HL-60/S4 treated with retinoic acid at 250 ng/mL for 4 days and 3 days (cell line): ENCODE measurements at regions not wholly inside any gene's neighbourhood (a gene's known extent, or its start where the extent isn't known, plus 50 kb on each side); places are given as distances from the start of the nearest gene placed in this dataset.
"Not testable (repeated sequence)": the region's sequence is repeated elsewhere in the genome, so short reads cannot be mapped to it uniquely, and the experiment has no call there.

ENCODE experiments used
- in situ Hi-C: fragments of 300-500 bp; cut with MboI; formaldehyde crosslinking; loops from 2 replicates; pipeline ENCODE4 v1.7.0; 2022; ENCODE audit warnings: low sequenced_read_pairs

DNA sequence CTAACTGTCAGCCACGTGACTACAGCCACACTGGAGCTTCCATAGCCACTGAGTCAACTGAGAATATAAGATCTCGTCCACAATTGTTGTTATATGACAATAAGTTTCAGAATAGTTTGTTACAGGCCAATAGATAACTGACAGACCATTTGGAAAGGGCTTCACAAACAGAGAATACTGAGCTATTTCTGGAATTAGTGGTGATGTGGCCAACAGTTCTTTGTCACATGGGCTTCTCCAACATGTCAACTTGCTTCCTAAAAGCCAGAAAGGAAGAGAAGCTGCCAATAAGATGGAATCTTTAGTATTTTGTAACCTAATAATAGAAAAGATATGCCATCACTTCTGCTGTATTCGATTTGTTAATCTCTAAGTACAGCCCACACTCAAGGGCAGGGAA, 1220.4 kb downstream of the CDH8 start:
- in situ Hi-C loops, result no loop called here

DNA sequence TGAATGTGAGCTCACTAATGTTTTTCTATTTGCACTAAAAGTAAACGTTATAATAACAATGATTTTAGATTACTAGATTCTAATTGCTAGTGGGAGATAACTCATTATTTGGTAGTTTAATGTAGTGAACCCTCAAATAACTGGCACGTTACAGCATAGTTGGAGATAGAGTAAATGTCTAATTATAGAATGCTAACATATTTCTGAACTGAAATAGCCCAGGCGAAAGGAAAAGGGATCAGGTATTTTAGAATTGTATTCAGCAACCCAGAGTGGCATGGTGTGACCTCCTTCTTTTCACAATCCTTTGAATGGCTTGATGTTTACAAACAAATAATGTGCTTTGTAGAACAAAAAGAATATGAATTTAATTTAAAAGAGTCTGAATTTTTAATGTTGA, 1221.2 kb downstream of the CDH8 start:
- in situ Hi-C loops, result no loop called here

DNA sequence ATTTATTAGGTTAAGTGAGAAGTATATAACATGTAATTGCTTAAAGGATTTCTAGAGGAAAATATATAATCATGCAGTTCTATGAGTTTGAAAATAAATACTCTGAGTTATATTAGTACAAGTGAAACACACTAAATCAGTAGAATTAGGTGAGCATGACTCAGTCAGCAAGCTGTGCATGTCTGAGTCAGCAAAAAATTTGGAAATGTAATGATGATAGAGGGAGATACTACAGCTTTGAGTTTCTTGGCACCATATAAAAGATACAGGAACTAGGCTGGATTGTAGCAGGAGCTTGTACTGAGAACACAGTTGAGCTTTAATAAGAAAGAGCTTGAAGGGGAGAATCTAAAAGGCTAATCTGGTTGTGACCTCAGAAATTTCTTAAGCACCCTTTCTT, 1224.6 kb downstream of the CDH8 start:
- in situ Hi-C loops, result no loop called here

DNA sequence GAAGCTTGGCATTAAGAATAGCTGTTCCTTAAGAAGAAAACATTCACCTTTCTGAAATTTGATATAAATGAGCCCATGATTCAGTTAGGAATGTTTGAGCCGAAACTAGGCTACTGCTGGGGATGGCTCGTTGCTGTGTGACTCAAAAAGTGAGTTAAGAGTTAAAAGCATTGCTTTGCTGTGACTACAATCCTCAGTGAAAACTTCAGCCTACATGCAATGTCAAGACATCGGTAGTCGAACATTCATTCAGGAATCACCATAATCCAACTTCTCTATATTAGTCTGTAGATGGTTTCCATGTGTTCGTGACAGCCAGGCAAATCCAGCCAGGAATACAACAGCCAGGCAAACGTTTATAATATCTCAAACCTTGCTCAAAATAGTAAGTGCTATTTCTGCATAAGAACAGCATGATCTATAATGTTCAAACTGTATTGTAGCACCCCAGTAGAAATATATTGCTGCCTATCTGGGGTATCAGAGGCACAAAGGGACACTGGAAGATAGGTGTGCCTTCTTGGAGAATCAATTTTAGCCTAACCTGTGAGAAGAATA, 1225.1 kb downstream of the CDH8 start:
- in situ Hi-C loops, result no loop called here

DNA sequence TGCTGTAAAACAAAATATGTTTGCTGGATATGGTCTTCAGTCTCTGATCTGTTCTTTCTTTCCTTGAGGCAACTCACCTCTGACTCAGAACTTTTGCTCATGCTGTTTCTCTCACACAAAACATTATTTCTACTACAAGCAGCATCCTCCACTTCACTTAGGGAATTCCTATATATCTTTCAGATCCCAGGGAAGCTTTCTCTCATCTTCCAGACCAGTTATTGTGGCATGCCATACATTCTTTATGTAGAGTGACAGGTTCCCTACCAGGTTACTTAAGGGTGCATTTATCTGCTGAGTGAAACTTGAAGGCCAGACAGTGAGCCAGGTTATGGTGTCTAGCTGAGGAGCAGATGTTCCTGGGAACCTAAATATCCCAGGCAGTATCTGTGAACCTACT, 1226.0 kb downstream of the CDH8 start:
- in situ Hi-C loops, result no loop called here

GRCh38 chr16:60792437-60792836, 1243.8 kb downstream of the CDH8 start:
- in situ Hi-C loops, result no loop called here

GRCh38 chr16:60788631-60789030, 1247.6 kb downstream of the CDH8 start:
- in situ Hi-C loops, result no loop called here

DNA sequence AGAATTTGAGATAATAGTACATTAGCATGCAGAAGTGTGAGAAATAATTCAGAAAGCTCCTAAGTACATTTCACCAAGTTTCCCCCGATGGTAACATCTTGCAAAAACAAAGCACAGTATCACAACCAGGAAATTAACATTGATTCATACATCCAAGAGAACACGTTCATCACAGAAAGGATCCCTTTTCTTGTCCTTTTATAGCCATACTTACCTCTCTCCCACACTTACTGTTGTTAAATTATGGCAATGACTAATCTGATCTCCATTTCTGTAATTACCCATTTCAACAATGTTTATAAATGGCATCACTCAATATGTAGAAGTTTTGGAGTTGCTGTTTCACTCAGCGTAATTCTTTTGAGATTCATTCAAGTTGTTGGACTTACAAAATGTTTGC, 1260.0 kb downstream of the CDH8 start:
- in situ Hi-C loops, result no loop called here

DNA sequence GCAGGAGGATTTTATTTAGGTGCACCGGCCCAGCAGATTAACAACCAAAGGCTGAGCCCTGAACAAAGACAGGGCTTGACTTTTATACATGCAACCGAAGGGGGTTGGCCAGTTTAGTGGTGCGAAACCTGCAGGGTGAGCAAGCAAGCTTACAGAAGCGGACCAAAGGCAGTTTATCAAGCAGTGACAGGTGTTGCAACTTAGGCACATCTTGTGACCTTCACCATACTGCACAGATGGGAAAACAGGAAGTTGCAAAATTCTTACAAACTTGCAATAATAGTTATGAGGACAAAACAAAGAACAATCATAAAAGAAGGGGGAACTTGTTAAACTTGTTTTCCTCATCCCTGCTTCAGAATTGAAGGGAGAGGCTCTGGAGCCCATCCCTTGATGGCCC, 1265.1 kb downstream of the CDH8 start:
- in situ Hi-C loops, result no loop called here

DNA sequence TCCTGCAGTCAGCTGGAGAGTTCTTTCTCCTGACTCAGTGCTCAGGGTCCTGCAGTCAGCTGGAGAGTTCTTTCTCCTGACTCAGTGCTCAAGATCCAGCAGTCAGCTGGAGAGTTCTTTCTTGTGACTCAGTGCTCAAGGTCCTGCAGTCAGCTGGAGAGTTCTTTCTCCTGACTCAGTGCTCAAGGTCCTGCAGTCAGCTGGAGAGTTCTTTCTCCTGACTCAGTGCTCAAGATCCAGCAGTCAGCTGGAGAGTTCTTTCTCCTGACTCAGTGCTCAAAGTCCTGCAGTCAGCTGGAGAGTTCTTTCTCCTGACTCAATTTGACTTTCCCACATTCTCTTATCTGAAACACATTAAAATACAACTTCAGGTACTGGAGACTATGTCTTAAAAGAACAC, 1265.9 kb downstream of the CDH8 start:
- in situ Hi-C loops, result not testable (repeated sequence)

- in situ Hi-C loops, result no loop called here
Observed at GRCh38 chr16:60763869-60764268, 1272.4 kb downstream of the CDH8 start.

DNA sequence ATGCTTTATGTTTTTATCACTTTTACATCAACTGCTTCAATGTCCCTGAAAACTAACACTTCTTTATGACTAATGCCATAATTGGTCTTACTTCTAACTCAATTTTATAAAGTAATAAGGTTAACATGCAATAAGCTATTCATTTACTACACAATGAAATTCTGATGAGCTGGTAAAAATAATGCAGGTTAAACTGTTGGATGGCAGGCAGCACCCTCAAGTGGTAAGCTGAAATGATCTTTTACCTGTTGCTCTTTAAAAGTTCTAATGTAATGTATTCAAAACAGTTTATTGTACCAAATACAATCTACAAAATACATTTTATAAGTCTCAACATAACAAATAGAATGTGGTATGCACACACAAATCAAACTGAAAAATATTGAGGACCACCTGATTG, 1280.3 kb downstream of the CDH8 start:
- in situ Hi-C loops, result no loop called here

GRCh38 chr16:60748366-60748765, 1287.9 kb downstream of the CDH8 start:
- in situ Hi-C loops, result no loop called here

GRCh38 chr16:60744198-60744597, 1292.0 kb downstream of the CDH8 start:
- in situ Hi-C loops, result no loop called here

GRCh38 chr16:60741810-60742209, 1294.4 kb downstream of the CDH8 start:
- in situ Hi-C loops, result no loop called here

DNA sequence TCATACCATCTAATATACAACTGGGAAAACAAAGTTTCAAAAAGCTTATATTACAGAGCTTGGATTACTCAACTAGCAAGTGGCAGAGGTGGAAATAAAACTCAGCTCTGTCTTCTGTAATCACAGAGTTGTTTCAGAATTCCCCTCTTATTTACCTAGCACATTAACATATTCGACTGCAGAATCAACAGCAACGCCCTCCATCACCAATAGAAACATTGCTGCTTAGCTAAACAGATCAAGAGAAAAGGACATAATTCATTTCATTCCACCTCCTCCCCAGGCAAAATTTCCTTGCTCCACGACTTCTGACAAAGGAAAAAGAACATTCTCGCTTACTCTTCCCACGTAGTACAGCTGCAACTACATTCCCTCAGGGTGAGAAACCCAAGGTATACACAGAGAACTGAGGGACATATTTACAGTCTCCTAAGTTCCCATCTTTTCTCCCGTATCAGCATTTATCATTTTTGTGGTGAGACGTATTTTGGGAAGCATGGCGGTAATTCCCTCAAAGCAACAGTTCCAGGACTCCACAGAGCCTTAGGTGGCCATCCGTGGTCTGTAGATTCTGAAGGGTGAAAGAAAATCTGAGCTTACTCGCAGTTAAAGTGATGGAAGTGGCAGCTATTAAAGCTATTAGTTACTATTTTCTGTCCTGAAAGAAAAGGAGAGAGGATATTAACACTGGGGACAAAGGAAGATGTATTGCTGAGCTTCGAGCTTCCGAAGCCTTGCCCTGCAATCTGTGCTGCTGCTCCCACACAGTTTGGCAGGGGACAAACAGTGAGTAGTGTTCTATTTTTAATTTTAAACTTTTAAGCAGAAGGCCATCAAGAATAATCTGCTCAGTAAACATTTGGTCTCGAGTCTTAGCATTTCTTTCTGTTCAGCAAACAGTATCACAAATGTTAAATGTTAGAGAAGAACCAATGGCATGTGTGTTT, 1296.2 kb downstream of the CDH8 start:
- in situ Hi-C loops, result no loop called here

DNA sequence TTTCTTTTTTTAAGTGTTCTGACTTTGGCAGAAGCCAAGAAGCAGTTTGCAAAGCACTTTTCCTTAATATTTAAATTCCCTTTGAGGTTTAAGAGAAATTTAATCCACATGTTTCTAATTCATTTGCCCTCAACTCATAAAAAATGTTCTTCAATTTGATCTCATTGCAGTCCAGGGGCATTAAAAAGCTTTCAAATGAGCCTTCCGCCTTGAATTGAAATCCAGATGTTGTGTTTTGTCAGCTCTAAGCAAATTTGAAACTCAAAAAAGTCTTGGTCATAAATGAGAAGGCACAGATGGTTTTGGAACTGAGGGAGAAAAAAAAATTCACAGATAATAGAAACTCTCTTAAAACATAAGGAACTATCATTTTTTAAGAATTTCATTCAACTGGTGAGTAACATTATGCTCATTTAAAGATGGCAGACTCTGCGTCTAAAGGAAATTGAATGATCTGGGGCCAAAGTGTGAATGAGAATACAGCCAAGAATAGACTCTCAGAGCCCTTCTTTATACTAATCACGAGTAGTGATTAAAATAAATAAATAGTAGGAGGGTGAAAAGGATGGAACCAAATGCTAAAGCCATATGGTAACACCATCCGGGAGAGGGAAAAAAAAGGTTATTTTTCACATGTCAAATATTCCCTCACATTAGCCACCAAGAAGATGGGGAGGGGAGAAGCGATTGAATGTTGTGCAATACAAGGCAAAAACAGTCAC, 1304.7 kb downstream of the CDH8 start:
- in situ Hi-C loops, result no loop called here

- in situ Hi-C loops, result no loop called here
Observed at GRCh38 chr16:60729051-60729450, 1307.2 kb downstream of the CDH8 start.

DNA sequence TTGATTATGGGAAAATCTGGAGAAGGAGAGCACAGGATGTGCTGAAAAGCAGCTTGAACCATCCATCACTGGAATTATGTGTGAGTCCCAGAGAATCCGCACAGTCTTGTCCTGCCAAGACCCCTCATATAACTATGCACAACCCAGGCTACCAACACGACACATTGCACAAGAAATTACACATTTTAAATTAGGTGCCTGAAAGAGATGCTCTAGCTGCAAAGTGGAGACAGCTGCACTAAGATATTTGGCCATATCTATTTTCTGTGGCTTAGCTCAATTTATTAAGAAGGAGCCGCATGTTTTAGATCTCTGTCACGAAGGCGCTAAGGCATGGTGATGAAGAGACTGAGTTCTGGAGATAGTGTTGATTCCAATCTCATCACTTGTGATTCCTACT, 1308.4 kb downstream of the CDH8 start:
- in situ Hi-C loops, result no loop called here

- in situ Hi-C loops, result no loop called here
Observed at GRCh38 chr16:60720060-60720459, 1316.2 kb downstream of the CDH8 start.

- in situ Hi-C loops, result no loop called here
Observed at GRCh38 chr16:60717808-60718207, 1318.4 kb downstream of the CDH8 start.

- in situ Hi-C loops, result no loop called here
Observed at GRCh38 chr16:60712144-60712543, 1324.1 kb downstream of the CDH8 start.
